ENCODE measurements at regions not wholly inside any gene's neighbourhood (a gene's known extent, or its start where the extent isn't known, plus 50 kb on each side); places are given as distances from the start of the nearest gene placed in this dataset.

- Histone ChIP-seq H3K4me3 (no peak overlapping the region), H3K36me3 (no peaks in the 10 kb centered on the region), H3K27ac (no peak overlapping the region), H3K9me3 (no peaks in the 10 kb centered on the region), H3K4me1 (ENCODE audit: control insufficient read depth in 1 of 2, low read depth in 2 of 2) (no peaks in the 10 kb centered on the region), H3K27me3 (replicated peaks; ENCODE audit: insufficient read depth) (no peaks in the 10 kb centered on the region)
- DNase-seq (ENCODE audit: low spot score) (no peak), ATAC-seq (ENCODE audit: insufficient number of reproducible peaks, low FRiP score, low read depth) (no peak)
- TF ChIP-seq CTCF (IDR thresholded peaks at IDR 0.05), result no peak
Measured at GRCh38 chr15:38670128-38671005, 105.8 kb upstream of the RASGRP1 start.

GRCh38 chr15:38671006-38671387, 106.4 kb upstream of the RASGRP1 start:
- Histone ChIP-seq H3K9me3 (no peaks in the 10 kb centered on the region), H3K4me1 (ENCODE audit: control insufficient read depth in 1 of 2, low read depth in 2 of 2) (no peaks in the 10 kb centered on the region), H3K27ac (no peak overlapping the region), H3K4me3 (no peak overlapping the region), H3K36me3 (no peaks in the 10 kb centered on the region), H3K27me3 (replicated peaks; ENCODE audit: insufficient read depth) (no peaks in the 10 kb centered on the region)
- ATAC-seq (ENCODE audit: insufficient number of reproducible peaks, low FRiP score, low read depth), result no peak
- DNase-seq (ENCODE audit: low spot score), result no peak
- no peak for TF ChIP-seq CTCF (IDR thresholded peaks at IDR 0.05)

- ATAC-seq (ENCODE audit: insufficient number of reproducible peaks, low FRiP score, low read depth) (no peak), DNase-seq (ENCODE audit: low spot score) (no peak)
- no peak for TF ChIP-seq CTCF (IDR thresholded peaks at IDR 0.05)
- Histone ChIP-seq H3K4me1 (ENCODE audit: control insufficient read depth in 1 of 2, low read depth in 2 of 2) (no peaks in the 10 kb centered on the region), H3K36me3 (no peaks in the 10 kb centered on the region), H3K27me3 (replicated peaks; ENCODE audit: insufficient read depth) (no peaks in the 10 kb centered on the region), H3K4me3 (no peak overlapping the region), H3K27ac (no peak overlapping the region), H3K9me3 (no peaks in the 10 kb centered on the region)
Measured at GRCh38 chr15:38671675-38672254, 107.2 kb upstream of the RASGRP1 start.

GRCh38 chr15:38672273-38672672, 107.7 kb upstream of the RASGRP1 start:
- H3K4me3 ChIP-seq, result no peak overlapping the region
- no peaks in the 10 kb centered on the region for H3K4me1 ChIP-seq (ENCODE audit: control insufficient read depth in 1 of 2, low read depth in 2 of 2)
- no peak for TF ChIP-seq CTCF (IDR thresholded peaks at IDR 0.05)
- ATAC-seq (ENCODE audit: insufficient number of reproducible peaks, low FRiP score, low read depth), result no peak
- H3K36me3 ChIP-seq, result no peaks in the 10 kb centered on the region
- H3K27me3 ChIP-seq (replicated peaks; ENCODE audit: insufficient read depth), result no peaks in the 10 kb centered on the region
- no peaks in the 10 kb centered on the region for H3K9me3 ChIP-seq
- no peak for DNase-seq (ENCODE audit: low spot score)
- H3K27ac ChIP-seq, result no peak overlapping the region

- no peaks in the 10 kb centered on the region for H3K4me1 ChIP-seq (ENCODE audit: control insufficient read depth in 1 of 2, low read depth in 2 of 2)
- TF ChIP-seq CTCF (IDR thresholded peaks at IDR 0.05), result no peak
- no peaks in the 10 kb centered on the region for H3K9me3 ChIP-seq
- no peaks in the 10 kb centered on the region for H3K36me3 ChIP-seq
- no peak for ATAC-seq (ENCODE audit: insufficient number of reproducible peaks, low FRiP score, low read depth)
- DNase-seq (ENCODE audit: low spot score), result no peak
- no peak overlapping the region for H3K27ac ChIP-seq
- no peaks in the 10 kb centered on the region for H3K27me3 ChIP-seq (replicated peaks; ENCODE audit: insufficient read depth)
- H3K4me3 ChIP-seq, result no peak overlapping the region
Measured at GRCh38 chr15:38672814-38673670, 108.4 kb upstream of the RASGRP1 start.

Data from thoracic aorta (tissue), 2 donors.